WTC11 (cell line): ENCODE measurements at regions not wholly inside any gene's neighbourhood (a gene's known extent, or its start where the extent isn't known, plus 50 kb on each side); places are given as distances from the start of the nearest gene placed in this dataset.

Experiments used
- ATF2 ChIP-seq: sonication (generic); formaldehyde crosslinking; IDR thresholded peaks from 2 replicates; pipeline ENCODE4 v1.8.1; 2022; ENCODE audit warnings: low read depth, missing genetic modification reagents, borderline replicate concordance
- ATF3 ChIP-seq: sonication (generic); formaldehyde crosslinking; conservative IDR thresholded peaks from 2 replicates; pipeline ENCODE4 v1.8.1; 2022; ENCODE audit warnings: mild to moderate bottlenecking, missing genetic modification reagents
- CTCF ChIP-seq: fragments of 200-600 bp; IDR thresholded peaks from 2 replicates; pipeline ENCODE4 v1.8.0; 2022; ENCODE audit warnings: antibody characterized with exemption
- FOXP4 ChIP-seq: sonication (generic); formaldehyde crosslinking; IDR thresholded peaks from 2 replicates; pipeline ENCODE4 v1.8.0; 2022; ENCODE audit warnings: mild to moderate bottlenecking, missing genetic modification reagents
- GABPB1 ChIP-seq: sonication (generic); formaldehyde crosslinking; IDR thresholded peaks from 2 replicates; pipeline ENCODE4 v1.8.1; 2023; ENCODE audit warnings: mild to moderate bottlenecking, missing genetic modification reagents
- MYBL2 ChIP-seq: sonication (generic); formaldehyde crosslinking; IDR thresholded peaks from 2 replicates; pipeline ENCODE4 v1.8.1; 2023; ENCODE audit warnings: mild to moderate bottlenecking, moderate library complexity, missing genetic modification reagents
- NR2C2 ChIP-seq: sonication (generic); formaldehyde crosslinking; IDR thresholded peaks from 2 replicates; pipeline ENCODE4 v1.8.0; 2022; ENCODE audit warnings: mild to moderate bottlenecking, missing genetic modification reagents
- TF ChIP-seq, protein P1 (sequence below): sonication (generic); formaldehyde crosslinking; IDR thresholded peaks from 2 replicates; pipeline ENCODE4 v1.8.0; 2022; ENCODE audit warnings: mild to moderate bottlenecking, missing genetic modification reagents
- TF ChIP-seq, protein P2 (sequence below): sonication (generic); formaldehyde crosslinking; IDR thresholded peaks from 2 replicates; pipeline ENCODE4 v1.8.0; 2022; ENCODE audit warnings: mild to moderate bottlenecking, missing genetic modification reagents
- TF ChIP-seq, protein P3 (sequence below): sonication (generic); formaldehyde crosslinking; IDR thresholded peaks from 2 replicates; pipeline ENCODE4 v1.8.0; 2023; ENCODE audit warnings: missing genetic modification reagents

GRCh38 chr13:72637561-72637960, 89.9 kb downstream of the MZT1 start:
- TF ChIP-seq CTCF: no peak
- no peak for TF ChIP-seq FOXP4
- TF ChIP-seq NR2C2 (CRISPR knock-in tag): no peak
- TF ChIP-seq, protein P1, sequence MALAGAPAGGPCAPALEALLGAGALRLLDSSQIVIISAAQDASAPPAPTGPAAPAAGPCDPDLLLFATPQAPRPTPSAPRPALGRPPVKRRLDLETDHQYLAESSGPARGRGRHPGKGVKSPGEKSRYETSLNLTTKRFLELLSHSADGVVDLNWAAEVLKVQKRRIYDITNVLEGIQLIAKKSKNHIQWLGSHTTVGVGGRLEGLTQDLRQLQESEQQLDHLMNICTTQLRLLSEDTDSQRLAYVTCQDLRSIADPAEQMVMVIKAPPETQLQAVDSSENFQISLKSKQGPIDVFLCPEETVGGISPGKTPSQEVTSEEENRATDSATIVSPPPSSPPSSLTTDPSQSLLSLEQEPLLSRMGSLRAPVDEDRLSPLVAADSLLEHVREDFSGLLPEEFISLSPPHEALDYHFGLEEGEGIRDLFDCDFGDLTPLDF: no peak
- TF ChIP-seq GABPB1: no peak
- no peak for TF ChIP-seq ATF3 (CRISPR knock-in tag)
- no peak for TF ChIP-seq ATF2 (CRISPR knock-in tag)
- no peak for TF ChIP-seq MYBL2
- TF ChIP-seq, protein P2, sequence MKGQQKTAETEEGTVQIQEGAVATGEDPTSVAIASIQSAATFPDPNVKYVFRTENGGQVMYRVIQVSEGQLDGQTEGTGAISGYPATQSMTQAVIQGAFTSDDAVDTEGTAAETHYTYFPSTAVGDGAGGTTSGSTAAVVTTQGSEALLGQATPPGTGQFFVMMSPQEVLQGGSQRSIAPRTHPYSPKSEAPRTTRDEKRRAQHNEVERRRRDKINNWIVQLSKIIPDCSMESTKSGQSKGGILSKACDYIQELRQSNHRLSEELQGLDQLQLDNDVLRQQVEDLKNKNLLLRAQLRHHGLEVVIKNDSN (CRISPR knock-in tag): no peak
- TF ChIP-seq, protein P3, sequence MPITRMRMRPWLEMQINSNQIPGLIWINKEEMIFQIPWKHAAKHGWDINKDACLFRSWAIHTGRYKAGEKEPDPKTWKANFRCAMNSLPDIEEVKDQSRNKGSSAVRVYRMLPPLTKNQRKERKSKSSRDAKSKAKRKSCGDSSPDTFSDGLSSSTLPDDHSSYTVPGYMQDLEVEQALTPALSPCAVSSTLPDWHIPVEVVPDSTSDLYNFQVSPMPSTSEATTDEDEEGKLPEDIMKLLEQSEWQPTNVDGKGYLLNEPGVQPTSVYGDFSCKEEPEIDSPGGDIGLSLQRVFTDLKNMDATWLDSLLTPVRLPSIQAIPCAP (CRISPR knock-in tag): no peak
